T follicular helper cell (primary cell): ENCODE measurements at regions not wholly inside any gene's neighbourhood (a gene's known extent, or its start where the extent isn't known, plus 50 kb on each side); places are given as distances from the start of the nearest gene placed in this dataset.
"Not testable (repeated sequence)": the region's sequence is repeated elsewhere in the genome, so short reads cannot be mapped to it uniquely, and the experiment has no call there.

Experiments used
- DNase-seq: peaks from one replicate; pipeline ENCODE4 v3.0.0-alpha.2; 2020; ENCODE audit warnings: low read depth

DNA sequence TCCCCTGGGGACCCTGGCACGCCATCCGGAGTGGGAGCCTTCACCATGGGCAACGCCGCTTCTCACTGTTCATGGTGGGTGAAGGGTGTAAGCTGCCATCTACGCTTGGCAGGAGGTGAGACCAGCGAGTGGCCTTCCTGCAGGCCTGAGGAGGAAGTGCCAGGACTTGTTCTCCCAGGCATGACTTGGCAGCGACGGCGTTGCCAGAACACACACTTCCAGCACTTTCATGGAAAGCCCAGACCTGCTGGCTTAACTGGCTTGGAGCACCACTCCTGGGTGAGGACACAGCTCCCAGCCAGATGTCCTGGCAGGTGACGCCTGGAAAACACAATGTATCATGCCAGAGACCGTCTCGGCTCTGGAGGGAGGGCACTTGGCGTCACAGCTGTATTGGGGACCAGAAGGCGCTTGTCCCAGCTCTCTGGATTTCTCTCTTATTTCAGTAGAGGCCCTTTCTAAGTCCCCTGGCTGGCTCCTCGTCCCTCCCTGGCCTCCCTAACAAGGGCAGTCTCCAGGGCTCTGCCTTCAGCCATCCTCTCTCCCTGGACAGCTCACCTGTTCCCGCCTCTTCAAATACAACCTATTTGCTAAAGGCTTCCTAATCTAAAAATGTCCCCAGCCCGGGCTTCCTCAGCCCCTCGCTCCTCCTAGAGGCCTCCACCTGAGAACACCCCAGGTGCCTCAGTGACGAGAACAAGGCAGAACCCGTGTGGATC, 188.3 kb downstream of the OLFM1 start:
- DNase-seq: no peak

DNA sequence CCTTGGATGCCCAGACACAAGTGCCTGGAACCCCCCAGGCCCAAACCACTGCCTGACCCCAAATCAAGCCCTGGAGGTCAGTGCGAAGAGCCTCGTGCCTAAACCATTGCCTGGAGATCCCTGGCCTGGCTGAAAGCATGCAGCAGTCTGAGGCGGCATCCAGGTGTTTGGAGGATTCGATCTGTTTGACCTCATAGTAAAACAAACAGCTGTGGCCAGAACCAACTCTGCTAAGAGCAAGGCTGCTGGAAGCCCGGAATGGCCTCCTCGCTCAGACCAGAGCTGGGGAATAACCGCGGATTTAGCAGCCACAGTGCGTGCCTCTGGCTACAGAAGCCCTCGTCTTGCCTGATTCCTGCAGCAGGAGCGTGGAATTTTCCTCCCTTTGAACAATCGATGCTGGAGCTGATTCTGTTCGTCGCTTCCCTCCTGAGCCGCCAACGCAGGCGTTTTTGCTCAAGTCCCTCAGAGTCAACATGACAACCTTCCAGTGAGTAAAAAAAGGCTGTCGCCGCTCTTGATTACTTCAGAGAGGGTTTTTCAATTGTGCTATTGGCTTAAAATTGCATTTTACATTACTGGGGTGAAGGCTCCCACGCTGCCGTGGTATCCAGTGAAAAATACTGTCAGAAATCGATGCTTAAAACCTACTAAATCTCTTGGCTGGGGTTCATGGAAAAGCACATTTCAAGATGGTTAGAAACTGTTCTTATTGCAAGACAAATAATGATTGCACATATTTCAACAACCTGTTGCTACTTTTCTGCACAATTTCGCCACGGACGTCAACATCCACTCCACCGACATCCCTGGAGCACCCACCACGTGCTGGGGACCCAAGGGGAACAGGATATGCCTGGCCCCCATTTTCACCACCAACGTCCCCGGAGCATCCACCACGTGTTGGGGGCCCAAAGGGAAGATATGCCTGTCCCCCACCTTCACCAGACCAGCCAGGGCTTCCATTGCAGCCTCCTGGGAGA, 190.0 kb downstream of the OLFM1 start:
- no peak for DNase-seq

DNA sequence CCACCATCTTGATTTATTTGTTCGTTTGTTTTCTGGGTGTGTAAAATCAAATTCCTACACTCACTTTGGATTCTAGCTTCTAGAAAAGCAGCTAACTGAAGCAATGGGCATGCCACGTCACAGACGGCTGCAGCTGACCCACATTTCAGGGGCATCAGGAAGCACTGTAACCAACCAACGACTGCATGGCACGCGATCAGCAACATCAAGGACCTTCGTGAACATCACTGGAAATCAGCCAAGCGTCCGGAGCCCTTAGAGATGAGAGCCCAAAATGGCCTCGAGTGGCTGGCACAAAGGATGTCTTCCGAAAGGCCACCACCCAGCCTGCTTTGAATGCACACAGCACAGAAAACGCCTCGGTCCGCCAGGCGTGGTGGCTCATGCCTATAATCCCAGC, 191.1 kb downstream of the OLFM1 start:
- no peak for DNase-seq

DNA sequence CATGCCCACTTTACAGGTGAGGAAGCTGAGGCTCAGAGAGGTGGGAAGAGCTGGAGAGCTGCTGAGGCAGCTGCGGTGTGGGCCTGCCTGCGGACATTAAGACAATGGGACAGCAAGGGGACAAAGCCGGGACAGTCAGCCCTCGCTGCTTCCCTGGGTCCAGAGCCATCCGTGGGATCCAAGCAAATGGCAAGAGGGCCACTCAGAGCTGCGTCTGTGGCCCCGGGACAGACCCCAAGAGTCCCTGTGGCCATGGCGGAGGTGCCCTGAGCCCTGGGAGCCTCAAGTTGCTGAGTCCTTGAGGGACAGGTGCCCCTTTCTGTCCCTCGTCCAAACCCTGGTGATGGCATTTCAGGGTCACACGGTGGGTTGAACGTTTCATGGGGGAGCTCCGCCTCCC, 191.9 kb downstream of the OLFM1 start:
- DNase-seq: no peak

DNA sequence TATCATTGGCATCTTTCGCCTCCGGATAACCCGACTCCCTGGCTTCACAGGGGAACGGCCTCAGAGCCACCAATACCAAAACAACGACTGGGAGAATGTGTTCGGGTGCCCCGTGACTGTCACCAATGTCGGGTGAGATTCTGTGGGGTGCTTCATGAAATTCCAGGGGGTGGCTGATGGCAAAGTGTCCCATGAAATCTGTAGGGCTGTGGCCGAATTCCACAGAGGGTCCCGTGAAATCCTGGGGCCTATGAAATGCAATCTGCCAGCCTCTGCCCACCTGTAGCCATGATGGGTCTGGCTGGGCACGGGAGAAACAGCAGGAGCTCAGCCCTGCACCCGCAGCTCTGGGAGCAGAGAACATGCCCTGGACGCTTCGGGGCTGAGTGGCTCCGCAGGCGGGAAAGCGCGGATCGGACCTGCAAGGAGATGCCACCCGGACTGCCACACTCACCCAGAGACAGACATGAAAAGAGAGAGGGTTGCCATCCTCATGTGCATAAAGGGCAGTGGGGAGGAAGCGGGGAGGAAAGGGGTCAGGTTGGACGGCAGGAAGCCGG, 192.4 kb downstream of the OLFM1 start:
- no peak for DNase-seq

DNA sequence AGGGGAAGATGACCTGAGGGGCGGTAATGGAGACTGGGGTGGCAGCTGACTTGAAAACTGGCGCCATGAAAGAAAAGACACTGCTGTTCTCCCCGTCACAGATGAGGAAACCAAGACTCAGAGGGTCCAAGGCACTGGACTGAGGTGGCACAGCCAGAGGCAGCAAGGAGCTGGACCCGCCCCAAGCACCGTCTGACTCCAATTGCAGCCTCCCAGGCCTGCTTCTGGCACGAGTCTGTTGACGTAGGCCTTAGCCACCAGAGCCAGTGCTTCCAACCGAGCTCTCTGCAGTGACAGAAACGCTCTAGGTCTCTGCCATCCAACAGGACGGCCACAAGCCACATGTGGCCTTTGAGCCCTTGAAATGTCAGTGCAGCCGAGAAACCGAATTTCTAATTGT, 193.2 kb downstream of the OLFM1 start:
- DNase-seq: no peak

DNA sequence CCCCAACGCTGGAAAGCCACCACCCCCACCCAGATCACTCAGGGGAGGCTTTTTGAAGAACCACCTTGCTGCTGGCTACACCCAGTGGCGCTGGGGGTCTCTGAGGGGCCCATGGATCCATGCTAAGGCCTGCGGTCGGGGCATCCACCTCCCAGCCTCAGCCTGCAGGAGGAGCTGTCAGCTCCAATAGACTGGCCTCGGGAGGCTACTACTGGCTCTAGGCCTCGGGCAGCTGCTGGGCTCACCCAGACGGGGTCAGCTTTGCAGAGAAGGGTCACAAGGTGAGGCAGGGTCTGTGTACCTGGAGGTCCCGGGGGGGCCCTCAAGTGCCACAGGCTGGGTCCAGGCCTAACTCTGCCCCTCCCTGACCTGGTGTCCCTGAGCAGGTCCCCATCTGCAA, 193.7 kb downstream of the OLFM1 start:
- DNase-seq: no peak

DNA sequence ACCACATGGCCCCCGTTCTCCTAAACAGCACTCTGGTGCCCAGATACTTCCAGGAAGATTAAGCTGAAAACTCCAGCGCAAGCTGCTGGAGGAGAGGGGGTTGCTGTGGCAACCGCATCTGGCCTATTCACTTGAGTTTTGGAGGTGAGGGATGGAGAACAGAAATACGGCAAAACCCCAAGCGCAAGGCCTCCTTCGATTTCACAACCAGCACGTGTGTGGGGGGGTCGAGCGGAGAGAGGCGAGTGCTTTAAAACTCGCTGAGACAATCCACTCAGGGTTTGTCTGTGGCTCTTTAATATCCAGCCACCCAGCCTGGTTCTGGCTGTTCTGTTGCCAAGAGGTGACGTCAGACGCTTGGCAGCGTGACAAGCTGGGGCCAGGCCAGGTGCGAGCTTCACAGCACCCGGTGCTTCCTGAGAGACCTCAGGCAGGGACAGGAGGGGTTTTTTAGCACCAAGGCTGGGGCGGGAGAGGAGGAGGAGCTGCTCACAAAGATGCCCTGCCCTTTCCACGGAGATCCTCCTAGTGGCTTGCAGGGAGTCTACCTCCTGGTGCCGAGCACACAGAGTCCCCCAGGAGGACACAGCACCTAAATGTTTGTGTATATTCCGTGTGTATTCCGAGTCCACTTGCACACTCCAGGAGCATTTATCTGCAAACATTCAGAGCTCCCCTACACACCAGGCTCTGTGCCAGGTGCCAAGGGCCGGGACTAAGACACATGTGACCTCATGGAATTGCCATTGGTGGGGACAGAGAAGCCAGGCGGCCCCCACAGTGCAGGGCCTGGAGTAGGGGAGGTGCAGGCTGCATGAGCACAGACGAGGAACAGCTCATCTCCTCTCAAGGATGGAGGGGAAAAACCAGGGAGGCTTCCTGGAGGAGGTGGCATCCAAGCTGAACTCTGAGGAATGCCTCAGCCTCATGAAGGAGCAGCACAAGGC, 194.6 kb downstream of the OLFM1 start:
- peak; percentile 7 for DNase-seq

DNA sequence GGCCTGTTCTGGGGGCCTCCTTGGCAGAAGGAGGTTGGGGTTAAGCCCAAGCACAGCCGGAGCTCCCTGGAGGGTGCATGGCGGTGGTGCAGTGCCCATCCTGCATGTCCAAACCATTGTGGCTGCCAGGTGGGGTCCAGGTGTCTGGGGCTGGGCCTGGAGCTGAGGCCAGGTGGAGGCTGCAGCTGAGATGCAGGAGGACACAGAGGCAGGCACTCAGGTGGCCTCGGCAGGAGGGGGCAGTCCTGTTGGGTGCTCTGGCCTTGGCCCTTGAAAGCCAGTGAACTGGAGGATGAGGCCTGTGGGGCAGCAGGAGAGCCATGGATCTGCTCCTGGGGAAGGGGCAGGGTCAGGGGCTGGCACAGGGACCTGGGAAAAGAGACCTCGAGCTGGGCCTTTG, 195.3 kb downstream of the OLFM1 start:
- no peak for DNase-seq

DNA sequence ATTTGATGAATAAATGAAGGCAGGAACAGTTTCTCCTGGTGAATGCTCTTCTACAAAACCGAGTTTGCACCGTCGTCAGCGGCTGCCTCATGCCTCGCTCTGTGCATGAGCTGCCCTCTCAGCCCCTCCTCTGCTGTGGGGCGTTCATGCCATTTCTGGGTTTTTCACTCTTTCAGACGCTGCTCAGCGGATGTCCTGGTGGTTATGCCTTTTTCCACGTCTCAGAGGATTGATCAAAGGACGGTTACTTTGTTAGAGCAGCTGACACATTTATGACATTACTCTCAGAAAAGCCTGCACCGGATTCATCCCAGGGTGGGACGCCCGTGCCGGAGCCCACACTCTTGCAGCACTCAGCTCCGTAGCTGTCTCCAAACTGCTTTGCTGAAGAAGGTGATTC, 195.9 kb upstream of the PPP1R26 start:
- DNase-seq: no peak

DNA sequence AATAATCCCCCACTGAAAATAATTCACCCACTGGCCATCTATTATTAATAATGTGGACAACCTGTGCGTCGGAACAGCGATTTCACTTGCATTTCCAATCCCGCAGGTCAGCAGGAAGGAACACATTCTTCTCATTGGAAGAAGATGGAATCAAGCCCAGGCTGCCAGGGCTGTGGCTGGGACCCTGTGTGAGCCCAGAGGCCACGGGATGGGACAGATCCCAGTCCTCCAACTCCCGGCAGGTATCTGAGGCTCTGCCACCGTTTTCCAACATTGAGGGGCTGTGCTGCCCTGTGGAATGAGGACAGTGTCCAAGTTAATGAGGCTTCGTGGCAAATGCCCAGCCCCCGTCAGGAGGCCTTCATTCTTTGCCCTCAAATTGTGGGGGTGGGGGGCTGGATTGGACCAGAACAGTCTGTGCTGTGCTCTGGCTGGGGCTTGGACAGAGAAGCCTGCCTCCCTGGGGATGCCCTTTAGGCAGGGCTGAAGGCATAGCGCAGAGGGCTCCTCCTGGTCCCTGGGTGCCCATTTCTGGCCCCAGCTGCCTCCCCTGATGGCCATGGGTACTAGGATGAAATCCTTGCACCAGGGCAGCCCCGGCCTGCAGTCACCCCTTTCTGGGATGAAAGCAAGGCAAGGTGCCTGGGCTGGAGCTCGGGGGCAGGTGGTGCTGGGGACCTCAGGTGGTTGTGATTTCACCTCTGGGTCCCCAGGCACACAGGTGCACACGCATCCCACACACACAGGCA, 195.0 kb upstream of the PPP1R26 start:
- no peak for DNase-seq

DNA sequence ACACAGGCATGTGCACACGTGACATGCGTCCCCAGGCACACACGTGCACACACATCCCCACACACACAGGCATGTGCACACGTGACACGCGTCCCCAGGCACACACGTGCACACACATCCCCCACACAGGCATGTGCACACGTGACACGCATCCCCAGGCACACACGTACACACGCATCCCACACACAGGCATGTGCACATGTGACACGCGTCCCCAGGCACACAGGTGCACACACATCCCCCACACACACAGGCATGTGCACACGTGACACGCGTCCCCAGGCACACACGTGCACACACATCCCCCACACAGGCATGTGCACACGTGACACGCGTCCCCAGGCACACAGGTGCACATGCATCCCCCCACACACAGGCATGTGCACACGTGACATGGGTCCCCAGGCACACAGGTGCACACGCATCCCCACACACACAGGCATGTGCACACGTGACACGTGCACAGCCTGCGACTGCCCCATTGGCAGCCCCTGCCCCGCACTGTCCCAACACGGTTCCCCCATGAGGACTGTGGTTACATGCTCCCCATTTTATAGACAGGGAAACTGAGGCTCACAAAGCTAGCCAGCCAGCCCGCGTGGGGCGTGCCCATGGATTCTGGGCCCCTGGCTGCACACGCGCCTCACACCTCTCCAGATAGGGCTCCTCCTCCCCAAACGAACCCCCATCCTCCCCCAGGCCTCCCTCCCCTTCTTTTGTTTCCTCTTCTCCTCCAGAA, 193.2 kb upstream of the PPP1R26 start:
- not testable (repeated sequence) for DNase-seq

DNA sequence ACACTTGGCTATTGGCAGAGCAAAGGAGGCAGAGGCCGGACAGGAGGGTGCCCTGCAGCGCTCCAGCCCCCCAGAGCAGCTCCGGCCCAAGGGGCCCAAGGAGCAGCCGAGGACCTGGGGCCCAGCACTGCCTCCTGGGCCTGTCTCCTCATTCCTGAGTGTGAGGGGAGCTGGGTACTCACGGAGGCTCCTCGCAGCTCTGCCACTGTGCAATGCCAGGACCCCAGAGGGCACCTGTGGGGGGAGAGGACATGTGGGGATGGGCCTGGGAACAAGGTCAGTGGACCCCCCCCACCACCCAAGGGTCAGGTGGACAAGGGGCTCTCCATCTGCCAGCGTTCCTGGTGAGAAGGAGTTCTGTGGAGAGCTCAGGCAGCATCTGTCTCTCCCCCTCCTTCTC, 192.6 kb upstream of the PPP1R26 start:
- no peak for DNase-seq

DNA sequence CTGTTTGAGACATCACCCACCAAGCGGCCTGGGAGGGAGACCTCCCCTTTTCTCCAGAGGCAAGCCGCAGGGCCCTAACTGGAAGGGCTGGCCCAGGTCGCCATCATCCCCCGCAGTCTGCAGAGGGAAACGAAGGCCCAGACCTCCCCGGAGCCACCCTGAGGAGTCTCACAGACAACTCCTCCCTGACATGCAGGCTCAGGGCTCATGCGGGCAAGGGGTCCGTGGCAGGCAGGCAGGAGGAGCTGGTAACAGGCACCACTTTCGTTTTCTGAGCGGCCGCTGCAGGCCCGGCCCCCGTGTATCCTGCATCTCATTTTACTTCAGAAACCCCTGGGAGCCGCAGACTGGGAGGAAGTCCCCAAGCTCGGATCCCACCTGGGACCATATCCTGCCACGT, 192.0 kb upstream of the PPP1R26 start:
- no peak for DNase-seq

DNA sequence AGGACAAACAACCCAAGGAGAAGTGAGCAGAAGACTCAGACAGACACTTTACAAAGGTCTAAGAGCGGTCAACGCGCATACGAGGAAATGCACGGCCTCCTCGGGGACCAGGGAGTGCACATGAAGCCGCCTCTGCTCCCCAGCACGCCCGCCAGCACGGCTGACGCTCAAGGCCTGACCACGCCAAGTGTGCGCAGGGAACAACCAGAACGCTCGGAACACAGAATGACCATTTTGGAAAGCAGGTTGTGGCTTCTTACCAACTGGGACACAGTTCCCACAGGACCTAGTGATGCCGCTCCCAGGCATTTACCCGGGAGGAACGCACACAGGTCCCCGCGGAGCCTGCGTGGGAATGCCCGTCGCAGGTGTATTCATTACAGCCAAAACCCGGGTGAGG, 191.5 kb upstream of the PPP1R26 start:
- no peak for DNase-seq

DNA sequence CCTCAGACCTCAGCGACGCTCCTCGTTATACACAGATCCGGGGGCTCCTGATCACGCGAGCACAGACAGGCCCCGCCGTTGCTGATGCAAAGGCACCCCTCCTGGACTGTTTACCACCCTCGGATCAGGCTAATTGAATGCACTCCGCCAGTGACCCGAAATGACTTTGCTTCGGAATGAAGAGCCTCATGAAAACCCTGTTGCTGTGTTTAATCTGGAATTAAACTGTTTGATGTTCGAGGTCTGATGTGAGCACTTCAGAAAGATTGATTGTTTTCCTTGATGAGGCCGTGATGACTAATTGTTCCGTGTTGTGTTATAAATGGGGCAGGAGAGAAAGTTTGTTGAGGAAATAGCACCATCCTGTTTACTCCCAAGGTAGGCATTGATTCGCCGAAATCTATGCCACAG, 190.5 kb upstream of the PPP1R26 start:
- no peak for DNase-seq

DNA sequence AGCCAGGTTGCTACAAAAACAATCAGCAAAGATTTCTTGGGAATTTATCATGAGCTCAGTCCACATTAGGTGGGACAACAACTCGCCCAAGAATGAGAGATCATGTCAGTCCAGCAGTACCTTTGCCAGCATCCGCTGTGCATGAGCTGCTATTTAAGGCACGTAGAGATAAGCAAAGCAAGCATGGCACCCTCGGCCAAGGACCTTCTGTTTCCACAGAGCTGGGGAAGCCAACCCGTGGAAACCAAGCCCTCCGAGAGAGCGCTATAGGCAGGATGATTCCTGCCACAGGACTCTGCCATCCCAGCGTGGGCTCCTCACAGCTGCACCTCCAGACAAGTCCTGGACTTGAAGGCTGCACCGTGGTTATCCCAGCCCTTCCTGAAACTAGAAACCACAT, 189.5 kb upstream of the PPP1R26 start:
- DNase-seq: no peak

DNA sequence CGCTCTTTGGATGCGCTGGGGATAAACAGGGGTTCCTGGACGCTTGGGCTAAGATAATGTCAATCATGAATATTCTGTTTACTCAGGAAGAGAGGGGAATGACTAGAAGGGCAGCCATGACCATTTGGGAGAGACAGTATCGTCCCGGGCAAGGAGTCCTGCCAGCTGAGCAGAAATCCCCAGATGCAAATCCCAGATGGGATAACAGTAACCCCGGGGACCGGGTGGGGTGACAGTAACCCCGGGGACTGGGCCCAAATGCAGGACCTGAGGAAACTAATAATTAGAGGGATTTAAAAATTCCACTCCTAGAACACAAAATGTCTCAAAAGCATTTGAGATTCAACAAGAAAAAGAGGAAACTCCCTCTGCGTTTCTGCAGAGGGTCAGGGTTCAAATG, 189.0 kb upstream of the PPP1R26 start:
- no peak for DNase-seq

DNA sequence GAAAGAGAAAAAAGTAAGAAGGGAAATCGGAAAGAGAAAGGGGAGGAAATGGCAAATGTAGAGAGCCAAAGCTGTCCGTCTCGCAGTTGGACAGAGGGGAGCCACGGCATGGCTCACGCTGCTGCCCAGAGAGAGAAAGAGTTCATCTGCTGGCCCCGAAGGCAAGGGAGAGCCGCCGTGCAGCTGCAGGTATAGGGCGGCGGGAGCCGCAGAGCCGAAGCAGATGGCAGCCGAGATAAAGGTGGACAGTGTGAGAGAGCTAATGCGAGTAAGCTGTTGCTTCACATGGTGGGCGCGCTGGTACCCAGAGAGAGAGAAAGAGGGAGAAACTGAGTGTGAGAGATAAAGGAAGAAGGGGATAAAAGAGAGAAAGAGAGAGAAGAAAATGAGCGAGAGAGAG, 188.4 kb upstream of the PPP1R26 start:
- no peak for DNase-seq

DNA sequence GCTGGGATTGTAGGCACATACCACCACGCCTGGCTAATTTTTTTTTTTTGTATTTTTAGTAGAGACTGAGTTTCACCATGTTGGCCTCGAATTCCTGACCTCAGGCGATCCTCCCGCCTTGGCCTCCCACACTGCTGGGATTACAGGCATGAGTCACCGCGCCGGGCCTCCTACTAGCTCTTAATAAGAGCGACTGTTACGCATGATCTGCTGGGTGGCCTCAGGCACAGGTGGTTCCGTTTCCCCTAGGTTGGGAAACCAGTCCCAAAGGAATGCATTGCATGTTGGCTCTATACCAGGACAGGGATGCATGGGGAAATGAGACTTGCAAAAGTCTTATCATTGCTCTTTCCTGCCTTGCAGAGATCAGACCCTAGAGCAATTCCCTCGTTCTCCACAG, 184.7 kb upstream of the PPP1R26 start:
- no peak for DNase-seq
